Caco-2 (cell line): ENCODE measurements at regions not wholly inside any gene's neighbourhood (a gene's known extent, or its start where the extent isn't known, plus 50 kb on each side); places are given as distances from the start of the nearest gene placed in this dataset.

Experiments used
- BruUV-seq: library from RNA; stranded (reverse); fragments of 400-500 nt; replicated peaks from 2 replicates; lab custom pipeline; 2021; lab: Mats Ljungman, UMichigan
- CTCF ChIA-PET: fragments of 300-600 bp; sonication (Branson Sonifier 250); formaldehyde crosslinking; loops from one replicate; lab custom pipeline; 2022; ENCODE audit warnings: antibody characterized with exemption; lab: Charles Lee
- POLR2A ChIA-PET: fragments of 300-600 bp; sonication (Branson Sonifier 250); formaldehyde crosslinking; loops from one replicate; lab custom pipeline; 2022; ENCODE audit warnings: antibody characterized with exemption; lab: Charles Lee
- DNase-seq, 2 experiments: peaks; one replicate each; pipeline versions ENCODE4 v3.0.0 to v3.0.0-alpha.2; 2020 to 2022
- H3K27me3 ChIP-seq: replicated peaks from 2 replicates; pipeline ENCODE4 v1.6.0; 2011; ENCODE audit warnings: low read length; ENCODE audit not compliant: control insufficient read depth, insufficient read depth
- H3K36me3 ChIP-seq: 2 replicates; pipeline ENCODE4 v1.5.1; 2011; ENCODE audit warnings: low read length; ENCODE audit not compliant: control insufficient read depth, insufficient read depth
- H3K4me1 ChIP-seq: fragments of 250-450 bp; sonication (Bioruptor Pico); 2 replicates; pipeline ENCODE4 v1.5.1; 2020; ENCODE audit warnings: mild to moderate bottlenecking
- H3K4me3 ChIP-seq: 2 replicates; pipeline ENCODE4 v1.5.1; 2011; ENCODE audit warnings: low read depth, mild to moderate bottlenecking, control low read depth, low read length
- H3K9me3 ChIP-seq: fragments of 250-450 bp; sonication (Bioruptor Pico); 2 replicates; pipeline ENCODE4 v1.5.1; 2020; ENCODE audit warnings: mild to moderate bottlenecking, moderate library complexity
- H3K27ac Mint-ChIP-seq: one replicate; pipeline ENCODE4 v1.8.0; 2022; ENCODE audit warnings: mixed read lengths; ENCODE audit not compliant: unreplicated experiment
- H3K27me3 Mint-ChIP-seq: one replicate; pipeline ENCODE4 v1.8.0; 2022; ENCODE audit warnings: mixed read lengths; ENCODE audit not compliant: insufficient read depth, unreplicated experiment
- H3K36me3 Mint-ChIP-seq: one replicate; pipeline ENCODE4 v1.8.0; 2022; ENCODE audit warnings: mild to moderate bottlenecking, mixed read lengths; ENCODE audit not compliant: insufficient read depth, unreplicated experiment
- H3K4me1 Mint-ChIP-seq: one replicate; pipeline ENCODE4 v1.8.0; 2022; ENCODE audit warnings: low read depth, mixed read lengths; ENCODE audit not compliant: unreplicated experiment
- H3K4me3 Mint-ChIP-seq: one replicate; pipeline ENCODE4 v1.8.0; 2022; ENCODE audit warnings: mild to moderate bottlenecking, moderate library complexity, mixed read lengths; ENCODE audit not compliant: unreplicated experiment
- H3K9me3 Mint-ChIP-seq: one replicate; pipeline ENCODE4 v1.8.0; 2022; ENCODE audit warnings: mixed read lengths; ENCODE audit not compliant: unreplicated experiment
- CTCF ChIP-seq, 2 experiments: fragments of 200-600 bp in 1 of 2; IDR thresholded peaks; 1 replicate in 1 of 2; 2 replicates in 1 of 2; pipeline versions ENCODE4 v1.5.1 to v1.8.0; 2011 to 2022; ENCODE audit warnings: antibody characterized with exemption in 1 of 2, control low read depth in 1 of 2, inconsistent platforms in 1 of 2, low read depth in 1 of 2, low read length in 1 of 2, mild to moderate bottlenecking in 1 of 2, moderate library complexity in 1 of 2; ENCODE audit not compliant: insufficient read depth in 1 of 2, severe bottlenecking in 1 of 2, unreplicated experiment in 1 of 2
- intact Hi-C: fragments of 100-400 bp; cut with micrococcal nuclease; formaldehyde crosslinking; loops from one replicate; pipeline ENCODE4 v1.10.0; 2022; ENCODE audit not compliant: unreplicated experiment

GRCh38 chr16:61465285-61465684 lies 571.0 kb downstream of the CDH8 start:
- Histone ChIP-seq H3K9me3 (0 out of 2 replicates have a peak, but pooled peaks cover 4% of the 10 kb centered on the region), H3K4me1 (no peaks in the 10 kb centered on the region), H3K36me3 (no peaks in the 10 kb centered on the region), H3K27me3 (no peaks in the 10 kb centered on the region), H3K4me3 (no peak overlapping the region)
- CTCF ChIA-PET: no interaction called here
- POLR2A ChIA-PET: no interaction called here
- no peaks in the 10 kb centered on the region for H3K4me1 Mint-ChIP-seq
- H3K36me3 Mint-ChIP-seq: no peaks in the 10 kb centered on the region
- intact Hi-C loops: no loop called here
- no peak for DNase-seq
- H3K9me3 Mint-ChIP-seq: no peaks in the 10 kb centered on the region
- H3K4me3 Mint-ChIP-seq: no peak overlapping the region
- no peak for TF ChIP-seq CTCF (IDR thresholded peaks at IDR 0.05; ENCODE audit: insufficient read depth in 1 of 2, low read depth in 1 of 2, low read length in 1 of 2, severe bottlenecking in 1 of 2, unreplicated experiment in 1 of 2)
- H3K27me3 Mint-ChIP-seq: no peaks in the 10 kb centered on the region
- BruUV-seq: no TSS peak
- H3K27ac Mint-ChIP-seq: no peak overlapping the region

GRCh38 chr16:61460020-61460419 lies 576.2 kb downstream of the CDH8 start:
- H3K9me3 ChIP-seq: 0 out of 2 replicates have a peak, but pooled peaks cover 4% of the 10 kb centered on the region
- intact Hi-C loops: no loop called here
- H3K27ac Mint-ChIP-seq: no peak overlapping the region
- no peaks in the 10 kb centered on the region for H3K4me1 ChIP-seq
- H3K27me3 ChIP-seq: no peaks in the 10 kb centered on the region
- CTCF ChIA-PET: no interaction called here
- POLR2A ChIA-PET: no interaction called here
- H3K36me3 Mint-ChIP-seq: no peaks in the 10 kb centered on the region
- no peaks in the 10 kb centered on the region for H3K27me3 Mint-ChIP-seq
- H3K4me3 Mint-ChIP-seq: no peak overlapping the region
- no peak overlapping the region for H3K4me3 ChIP-seq
- TF ChIP-seq CTCF (IDR thresholded peaks at IDR 0.05; ENCODE audit: insufficient read depth in 1 of 2, low read depth in 1 of 2, low read length in 1 of 2, severe bottlenecking in 1 of 2, unreplicated experiment in 1 of 2): no peak
- H3K36me3 ChIP-seq: no peaks in the 10 kb centered on the region
- no peaks in the 10 kb centered on the region for H3K4me1 Mint-ChIP-seq
- no TSS peak for BruUV-seq
- no peaks in the 10 kb centered on the region for H3K9me3 Mint-ChIP-seq
- no peak for DNase-seq

GRCh38 chr16:61435346-61435745 lies 600.9 kb downstream of the CDH8 start:
- Histone ChIP-seq H3K27me3 (no peaks in the 10 kb centered on the region), H3K36me3 (no peaks in the 10 kb centered on the region), H3K9me3 (no peaks in the 10 kb centered on the region), H3K4me3 (no peak overlapping the region), H3K4me1 (no peaks in the 10 kb centered on the region)
- POLR2A ChIA-PET: no interaction called here
- Mint-ChIP-seq H3K27ac (no peak overlapping the region), H3K9me3 (no peaks in the 10 kb centered on the region), H3K4me3 (no peak overlapping the region), H3K27me3 (peaks cover 2% of the 10 kb centered on the region), H3K36me3 (no peaks in the 10 kb centered on the region), H3K4me1 (no peaks in the 10 kb centered on the region)
- CTCF ChIA-PET: no interaction called here
- DNase-seq: no peak
- intact Hi-C loops: no loop called here
- BruUV-seq: no TSS peak
- TF ChIP-seq CTCF (IDR thresholded peaks at IDR 0.05; ENCODE audit: insufficient read depth in 1 of 2, low read depth in 1 of 2, low read length in 1 of 2, severe bottlenecking in 1 of 2, unreplicated experiment in 1 of 2): no peak
